ENCODE measurements at regions not wholly inside any gene's neighbourhood (a gene's known extent, or its start where the extent isn't known, plus 50 kb on each side); places are given as distances from the start of the nearest gene placed in this dataset.

- no peak for TF ChIP-seq EZH2 (IDR thresholded peaks at IDR 0.05; ENCODE audit: low read length)
- no peak for TF ChIP-seq CTCF (optimal IDR thresholded peaks at IDR 0.05 in 1 of 3, IDR thresholded peaks at IDR 0.05 in 1 of 3, conservative IDR thresholded peaks at IDR 0.05 in 1 of 3; ENCODE audit: extremely low read depth in 1 of 3, insufficient read depth in 2 of 3, low read length in 3 of 3)
- H3K9ac ChIP-seq (ENCODE audit: control insufficient read depth, extremely low read depth, insufficient read depth, low read length) = no peak overlapping the region
- H3K27me3 ChIP-seq (ENCODE audit: control insufficient read depth, extremely low read depth, insufficient read depth, low read length) = no peaks in the 10 kb centered on the region
- no peaks in the 10 kb centered on the region for H3K9me1 ChIP-seq (ENCODE audit: control insufficient read depth, extremely low read depth, insufficient read depth, low read length)
- H3K27ac ChIP-seq (ENCODE audit: control insufficient read depth, insufficient read depth, low read length) = no peak overlapping the region
- no peak overlapping the region for H2AFZ ChIP-seq (ENCODE audit: control insufficient read depth, low read length)
- DNase-seq (ENCODE audit: low read depth, low spot score) = no peak
- H3K4me1 ChIP-seq (ENCODE audit: control insufficient read depth, extremely low read depth, insufficient read depth, low read length) = no peaks in the 10 kb centered on the region
- dilution Hi-C loops (cut with MboI; ENCODE audit: extremely low pct_ligation_motif_present, low sequenced_read_pairs) = no loop called here
- H3K79me2 ChIP-seq (ENCODE audit: control insufficient read depth, insufficient read depth, low read length) = no peaks in the 10 kb centered on the region
- no peak overlapping the region for H3K4me2 ChIP-seq (ENCODE audit: control insufficient read depth, extremely low read depth, insufficient read depth, low read depth, low read length)
- H4K20me1 ChIP-seq (ENCODE audit: control insufficient read depth, extremely low read depth, insufficient read depth, low read length) = no peaks in the 10 kb centered on the region
- H3K36me3 ChIP-seq (ENCODE audit: control insufficient read depth in 2 of 2, extremely low read depth in 1 of 2, insufficient read depth in 2 of 2, low read length in 2 of 2) = no peaks in the 10 kb centered on the region
- H3K9me3 ChIP-seq (ENCODE audit: control insufficient read depth, low read depth, low read length) = no peaks in the 10 kb centered on the region
- FAIRE-seq = no peak
- H3K4me3 ChIP-seq (ENCODE audit: control insufficient read depth in 2 of 3, extremely low read depth in 1 of 3, insufficient read depth in 2 of 3, low read depth in 1 of 3, low read length in 3 of 3) = no peak overlapping the region
Measured at GRCh38 chr9:7289773-7290172, 509.8 kb downstream of the DMAC1 start.

DNA sequence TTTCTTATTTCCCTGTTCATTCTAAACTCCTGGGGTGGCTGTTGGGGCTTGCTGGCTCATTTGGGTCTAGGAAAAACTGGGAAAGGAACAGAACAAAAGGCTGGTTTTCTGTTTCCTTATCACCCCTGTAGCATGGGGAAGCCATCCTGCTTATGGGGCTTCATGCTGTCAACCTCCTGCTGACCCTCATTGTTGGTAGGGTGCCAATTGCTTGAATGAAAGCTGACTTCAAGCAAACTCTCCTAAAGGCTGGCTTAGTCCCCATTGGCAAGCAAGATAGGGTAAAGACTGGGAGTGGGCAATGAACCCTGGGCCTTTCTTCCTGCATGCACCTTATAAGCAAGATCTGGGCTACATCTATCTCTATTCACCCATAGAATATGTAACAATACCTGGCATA lies 511.6 kb downstream of the DMAC1 start:
- no peaks in the 10 kb centered on the region for H3K36me3 ChIP-seq (ENCODE audit: control insufficient read depth in 2 of 2, extremely low read depth in 1 of 2, insufficient read depth in 2 of 2, low read length in 2 of 2)
- no peak overlapping the region for H3K27ac ChIP-seq (ENCODE audit: control insufficient read depth, insufficient read depth, low read length)
- H2AFZ ChIP-seq (ENCODE audit: control insufficient read depth, low read length) = no peak overlapping the region
- FAIRE-seq (no peak), DNase-seq (ENCODE audit: low read depth, low spot score) (no peak)
- TF ChIP-seq EZH2 (IDR thresholded peaks at IDR 0.05; ENCODE audit: low read length) = no peak
- H3K9me3 ChIP-seq (ENCODE audit: control insufficient read depth, low read depth, low read length) = no peaks in the 10 kb centered on the region
- H3K9me1 ChIP-seq (ENCODE audit: control insufficient read depth, extremely low read depth, insufficient read depth, low read length) = no peaks in the 10 kb centered on the region
- H3K4me3 ChIP-seq (ENCODE audit: control insufficient read depth in 2 of 3, extremely low read depth in 1 of 3, insufficient read depth in 2 of 3, low read depth in 1 of 3, low read length in 3 of 3) = no peak overlapping the region
- no peaks in the 10 kb centered on the region for H4K20me1 ChIP-seq (ENCODE audit: control insufficient read depth, extremely low read depth, insufficient read depth, low read length)
- no peak overlapping the region for H3K9ac ChIP-seq (ENCODE audit: control insufficient read depth, extremely low read depth, insufficient read depth, low read length)
- H3K27me3 ChIP-seq (ENCODE audit: control insufficient read depth, extremely low read depth, insufficient read depth, low read length) = no peaks in the 10 kb centered on the region
- dilution Hi-C loops (cut with MboI; ENCODE audit: extremely low pct_ligation_motif_present, low sequenced_read_pairs) = no loop called here
- no peak overlapping the region for H3K4me2 ChIP-seq (ENCODE audit: control insufficient read depth, extremely low read depth, insufficient read depth, low read depth, low read length)
- H3K79me2 ChIP-seq (ENCODE audit: control insufficient read depth, insufficient read depth, low read length) = no peaks in the 10 kb centered on the region
- H3K4me1 ChIP-seq (ENCODE audit: control insufficient read depth, extremely low read depth, insufficient read depth, low read length) = no peaks in the 10 kb centered on the region

GRCh38 chr9:7287065-7287464 lies 512.5 kb downstream of the DMAC1 start:
- FAIRE-seq = no peak
- dilution Hi-C loops (cut with MboI; ENCODE audit: extremely low pct_ligation_motif_present, low sequenced_read_pairs) = no loop called here
- H3K4me1 ChIP-seq (ENCODE audit: control insufficient read depth, extremely low read depth, insufficient read depth, low read length) = no peaks in the 10 kb centered on the region
- no peak overlapping the region for H3K4me2 ChIP-seq (ENCODE audit: control insufficient read depth, extremely low read depth, insufficient read depth, low read depth, low read length)
- H3K27me3 ChIP-seq (ENCODE audit: control insufficient read depth, extremely low read depth, insufficient read depth, low read length) = no peaks in the 10 kb centered on the region
- no peak for DNase-seq (ENCODE audit: low read depth, low spot score)
- no peak overlapping the region for H3K4me3 ChIP-seq (ENCODE audit: control insufficient read depth in 2 of 3, extremely low read depth in 1 of 3, insufficient read depth in 2 of 3, low read depth in 1 of 3, low read length in 3 of 3)
- no peaks in the 10 kb centered on the region for H3K79me2 ChIP-seq (ENCODE audit: control insufficient read depth, insufficient read depth, low read length)
- TF ChIP-seq CTCF (optimal IDR thresholded peaks at IDR 0.05 in 1 of 3, IDR thresholded peaks at IDR 0.05 in 1 of 3, conservative IDR thresholded peaks at IDR 0.05 in 1 of 3; ENCODE audit: extremely low read depth in 1 of 3, insufficient read depth in 2 of 3, low read length in 3 of 3) (no peak), EZH2 (IDR thresholded peaks at IDR 0.05; ENCODE audit: low read length) (no peak)
- no peaks in the 10 kb centered on the region for H4K20me1 ChIP-seq (ENCODE audit: control insufficient read depth, extremely low read depth, insufficient read depth, low read length)
- H3K9ac ChIP-seq (ENCODE audit: control insufficient read depth, extremely low read depth, insufficient read depth, low read length) = no peak overlapping the region
- H3K9me3 ChIP-seq (ENCODE audit: control insufficient read depth, low read depth, low read length) = no peaks in the 10 kb centered on the region
- H3K9me1 ChIP-seq (ENCODE audit: control insufficient read depth, extremely low read depth, insufficient read depth, low read length) = no peaks in the 10 kb centered on the region
- no peak overlapping the region for H3K27ac ChIP-seq (ENCODE audit: control insufficient read depth, insufficient read depth, low read length)
- H3K36me3 ChIP-seq (ENCODE audit: control insufficient read depth in 2 of 2, extremely low read depth in 1 of 2, insufficient read depth in 2 of 2, low read length in 2 of 2) = no peaks in the 10 kb centered on the region
- no peak overlapping the region for H2AFZ ChIP-seq (ENCODE audit: control insufficient read depth, low read length)

All from keratinocyte (primary cell).